ENCODE measurements at regions not wholly inside any gene's neighbourhood (a gene's known extent, or its start where the extent isn't known, plus 50 kb on each side); places are given as distances from the start of the nearest gene placed in this dataset.

GRCh38 chr10:33126742-33127141, 168.7 kb upstream of the ITGB1 start:
- H3K27ac ChIP-seq (ENCODE audit: insufficient read depth, low read depth, low read length): no peak overlapping the region
- no peak overlapping the region for H3K4me2 ChIP-seq (ENCODE audit: insufficient read depth, low read length)
- dilution Hi-C loops (cut with MboI; ENCODE audit: extremely low pct_ligation_motif_present, low sequenced_read_pairs): no loop called here
- TF ChIP-seq EZH2 (IDR thresholded peaks at IDR 0.05; ENCODE audit: borderline replicate concordance, low read depth, low read length, severe bottlenecking) (no peak), MYC (IDR thresholded peaks at IDR 0.05; ENCODE audit: low read depth, low read length) (no peak), FOS (IDR thresholded peaks at IDR 0.05; ENCODE audit: borderline replicate concordance, insufficient read depth, low read length) (no peak), POLR2AphosphoS5 (IDR thresholded peaks at IDR 0.05; ENCODE audit: insufficient read depth, low read depth, low read length) (no peak), MAX (IDR thresholded peaks at IDR 0.05; ENCODE audit: insufficient read depth, insufficient read length) (no peak), GATA2 (IDR thresholded peaks at IDR 0.05; ENCODE audit: insufficient read depth, insufficient read length, low read depth, low read length) (no peak)
- H3K4me3 ChIP-seq (replicated peaks in 1 of 3; ENCODE audit: insufficient read depth in 1 of 3, low read depth in 1 of 3, low read length in 3 of 3): no peak overlapping the region
- no peaks in the 10 kb centered on the region for H3K36me3 ChIP-seq (ENCODE audit: control insufficient read depth in 2 of 2, extremely low read depth in 1 of 2, insufficient read depth in 2 of 2, low read length in 2 of 2)
- DNase-seq (ENCODE audit: low read depth, low spot score) (no peak), FAIRE-seq (no peak)
- POLR2A ChIA-PET: interaction anchor here (0.7 kb wide), 1 partner anchor 1459 kb away, joined by 3 read pairs; no protein-coding TSS in a partner anchor
- no TSS peak for BruUV-seq (replicated peaks)
- no peak overlapping the region for H2AFZ ChIP-seq (ENCODE audit: low read depth, low read length)
- CTCF ChIA-PET: interaction anchor here (0.8 to 5.8 kb wide), 6 partner anchors 11 to 1512 kb away, joined by 3 to 47 read pairs (median 4); no protein-coding TSS in a partner anchor
- no peaks in the 10 kb centered on the region for H3K79me2 ChIP-seq (ENCODE audit: control insufficient read depth, insufficient read depth, low read length)
- intact Hi-C loops (cut with micrococcal nuclease): no loop called here
- no peaks in the 10 kb centered on the region for H3K9me3 ChIP-seq (replicated peaks; ENCODE audit: control insufficient read depth, insufficient read depth, low read length)
- no peak overlapping the region for H3K9ac ChIP-seq (replicated peaks; ENCODE audit: extremely low read depth, insufficient read depth, low read length)
- no peaks in the 10 kb centered on the region for H3K9me1 ChIP-seq (replicated peaks; ENCODE audit: control insufficient read depth, extremely low read depth, insufficient read depth, low read length)
- H3K27me3 ChIP-seq (ENCODE audit: control insufficient read depth in 2 of 2, insufficient read depth in 2 of 2, low read length in 2 of 2): no peaks in the 10 kb centered on the region
- H3K4me1 ChIP-seq (ENCODE audit: control insufficient read depth, extremely low read depth, insufficient read depth, low read length): peaks cover 15% of the 10 kb centered on the region
- no peaks in the 10 kb centered on the region for H4K20me1 ChIP-seq (replicated peaks; ENCODE audit: control insufficient read depth, extremely low read depth, insufficient read depth, low read length)

All from endothelial cell of umbilical vein (primary cell).